RKO (cell line): ENCODE measurements at regions not wholly inside any gene's neighbourhood (a gene's known extent, or its start where the extent isn't known, plus 50 kb on each side); places are given as distances from the start of the nearest gene placed in this dataset.
A peak's percentile ranks its signal among the peaks of the same experiment; 100 is the strongest.

Source experiments
- DNase-seq: peaks from one replicate; pipeline ENCODE4 v3.0.0-alpha.2; 2016; ENCODE audit warnings: low spot score

DNA sequence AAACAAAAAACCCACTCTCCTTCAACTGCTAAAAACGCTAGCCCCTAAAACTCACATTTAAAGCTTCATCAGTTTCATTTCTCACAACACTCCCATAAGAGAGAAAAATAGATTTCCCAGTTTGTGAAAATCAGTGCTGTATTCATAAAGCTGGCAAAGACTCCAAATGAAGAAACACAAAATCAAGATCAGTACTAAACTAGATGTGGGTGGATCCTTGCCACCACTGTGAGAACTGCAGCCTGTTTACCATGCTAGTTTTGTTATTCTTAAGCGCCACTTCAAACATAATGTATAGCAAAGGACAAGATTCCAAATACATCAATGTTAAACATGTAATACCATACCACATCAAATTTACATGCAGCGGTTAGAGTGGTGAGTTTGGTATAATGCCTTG is 104.5 kb upstream of the CCDC150 start:
- DNase-seq = no peak

GRCh38 chr2:196535742-196536141 is 103.8 kb upstream of the CCDC150 start:
- no peak for DNase-seq

- no peak for DNase-seq
Observed at GRCh38 chr2:196537311-196537710, 102.2 kb upstream of the CCDC150 start.

- no peak for DNase-seq
Observed at GRCh38 chr2:196538189-196538588, 101.3 kb upstream of the CCDC150 start.

- no peak for DNase-seq
Observed at GRCh38 chr2:196538646-196539045, 100.9 kb upstream of the CCDC150 start.

GRCh38 chr2:196544906-196545433 is 94.5 kb upstream of the CCDC150 start:
- DNase-seq = peak; percentile 7

- DNase-seq = no peak
Observed at GRCh38 chr2:196546151-196546919, 93.2 kb upstream of the CCDC150 start.

GRCh38 chr2:196549052-196549451 is 90.5 kb upstream of the CCDC150 start:
- no peak for DNase-seq

GRCh38 chr2:196551014-196551413 is 88.5 kb upstream of the CCDC150 start:
- DNase-seq = no peak

DNA sequence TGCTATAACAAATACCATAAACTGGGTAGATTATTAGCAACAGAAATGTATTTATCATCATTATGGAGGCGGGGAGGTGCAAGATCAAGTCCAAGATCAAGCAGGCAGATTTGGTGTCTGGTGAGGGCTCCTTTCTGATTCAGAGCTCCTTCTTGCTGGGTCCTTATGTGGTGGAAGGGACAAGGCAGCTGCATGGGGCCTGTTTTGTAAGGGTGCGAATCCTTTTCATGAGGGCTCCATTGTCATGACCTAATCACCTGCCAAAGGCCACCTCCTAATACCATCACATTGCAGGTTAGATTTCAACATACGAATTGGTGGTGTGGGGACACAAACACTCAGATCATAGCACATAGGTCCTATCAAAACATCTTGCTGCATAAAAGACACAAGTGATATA is 84.4 kb upstream of the CCDC150 start:
- no peak for DNase-seq

DNA sequence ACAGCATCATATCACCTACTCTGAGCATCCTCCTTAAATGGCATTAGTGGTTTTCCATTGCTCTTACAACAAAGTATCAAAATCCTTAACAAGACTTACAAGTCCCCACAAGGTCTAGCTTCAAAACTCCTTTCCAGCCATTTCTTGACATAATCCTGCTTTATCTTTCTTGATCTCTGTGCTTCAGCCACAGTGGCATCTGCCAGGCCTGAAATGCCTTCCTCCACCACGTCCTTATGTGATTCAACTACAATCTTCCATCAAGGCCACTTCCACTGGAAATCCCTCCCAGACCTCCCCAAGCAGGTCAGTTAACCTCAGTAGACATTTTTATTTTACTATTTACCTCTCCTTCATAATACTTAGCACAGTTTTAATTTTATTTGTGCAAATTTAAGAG is 83.8 kb upstream of the CCDC150 start:
- DNase-seq = no peak

- DNase-seq = no peak
Observed at GRCh38 chr2:196558497-196558896, 81.0 kb upstream of the CCDC150 start.

GRCh38 chr2:196563876-196564275 is 75.6 kb upstream of the CCDC150 start:
- no peak for DNase-seq

- no peak for DNase-seq
Observed at GRCh38 chr2:196565106-196565765, 74.3 kb upstream of the CCDC150 start.

GRCh38 chr2:196565982-196566381 is 73.5 kb upstream of the CCDC150 start:
- DNase-seq = no peak

DNA sequence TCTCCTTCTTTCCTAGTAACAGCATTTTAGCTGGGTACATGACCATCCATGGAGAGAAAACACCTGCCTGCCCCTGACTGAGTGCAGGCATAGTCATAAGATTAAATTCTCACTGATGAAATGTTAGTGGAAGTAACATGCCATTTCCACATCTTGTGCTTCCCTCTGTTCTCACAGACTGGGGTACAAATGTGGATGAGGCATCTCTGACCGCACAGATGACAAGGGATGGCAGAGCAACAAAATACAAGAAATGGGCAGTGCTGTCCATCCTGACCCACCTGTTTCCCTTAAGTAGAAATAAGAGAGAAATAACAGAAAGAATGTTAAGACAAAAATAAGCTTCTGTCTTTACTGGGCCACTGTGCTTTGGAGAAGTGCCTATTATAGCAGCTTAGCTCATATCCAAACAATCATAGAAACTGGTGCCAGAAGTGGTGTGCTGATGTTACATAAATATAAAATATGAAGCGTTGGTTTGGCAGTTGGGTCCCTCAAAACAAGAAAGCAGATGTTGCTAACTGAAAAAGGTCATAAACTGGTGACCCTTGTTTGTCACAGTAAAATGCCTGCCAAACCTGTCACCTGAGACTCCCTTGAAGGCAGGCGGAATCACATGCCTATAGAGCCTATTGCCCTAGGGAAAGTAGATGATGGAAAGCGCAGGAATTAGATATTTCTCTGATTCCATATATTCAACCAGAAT is 72.4 kb upstream of the CCDC150 start:
- no peak for DNase-seq

GRCh38 chr2:196568506-196568905 is 71.0 kb upstream of the CCDC150 start:
- no peak for DNase-seq

GRCh38 chr2:196584903-196585302 is 54.6 kb upstream of the CCDC150 start:
- no peak for DNase-seq

DNA sequence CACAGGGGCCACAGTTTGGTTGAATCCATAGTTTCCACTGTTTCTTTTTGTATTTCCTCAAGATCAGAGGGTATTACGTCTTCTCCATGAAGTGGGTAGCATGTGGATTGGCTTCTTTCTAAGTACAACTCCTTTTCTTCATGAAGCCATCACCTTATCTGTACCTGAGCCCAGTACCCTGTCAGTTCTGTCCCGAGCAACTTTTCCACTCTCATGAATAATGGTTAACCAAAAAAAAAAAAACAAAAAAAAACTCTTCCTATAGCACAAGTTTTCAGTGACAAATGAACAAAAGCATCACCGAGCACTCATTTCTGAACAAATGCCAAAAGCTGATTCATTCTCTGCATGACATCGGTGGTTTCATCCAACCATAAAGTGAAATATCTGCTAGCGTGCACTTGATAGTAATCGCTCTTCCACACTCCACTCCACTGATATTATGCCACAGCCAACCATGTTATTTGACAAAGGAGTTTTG is 53.0 kb upstream of the CCDC150 start:
- peak; percentile 83 for DNase-seq

DNA sequence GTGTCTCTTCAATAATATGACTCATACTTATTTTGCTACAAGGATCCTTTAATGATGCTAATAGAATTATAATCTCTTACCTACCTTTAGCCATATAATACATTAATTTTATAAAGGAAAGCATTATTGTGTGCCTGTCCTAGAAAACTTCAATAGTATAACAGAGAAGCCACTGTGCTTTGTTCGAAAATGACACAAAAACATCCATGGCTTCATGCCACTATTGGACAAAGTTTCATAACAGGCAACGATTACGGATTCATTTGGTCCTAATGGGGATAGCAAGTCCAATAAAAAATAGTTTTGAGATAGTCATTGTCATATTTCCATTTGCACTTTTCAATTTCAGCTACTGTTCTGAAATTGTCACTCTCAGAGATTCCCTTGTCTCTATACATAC is 52.5 kb upstream of the CCDC150 start:
- DNase-seq = no peak

DNA sequence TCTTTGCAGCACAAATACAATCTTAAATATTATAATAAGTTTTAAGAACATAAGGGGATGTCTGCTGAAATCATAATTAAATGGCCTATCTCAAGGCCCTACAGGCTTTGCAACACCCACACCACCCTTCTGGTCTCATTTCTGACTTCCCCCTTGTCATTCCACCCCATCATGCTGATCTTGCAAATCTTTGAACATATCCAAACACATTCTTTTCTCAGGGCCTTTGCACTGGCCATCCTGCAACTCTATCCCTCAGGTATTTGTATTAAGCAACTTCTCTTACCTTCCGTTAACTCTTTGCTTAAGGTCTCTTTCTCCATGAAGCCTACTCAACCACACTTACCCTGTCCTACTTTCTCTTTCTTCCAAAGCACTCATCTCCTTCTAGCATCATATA is 51.8 kb upstream of the CCDC150 start:
- DNase-seq = no peak

GRCh38 chr2:196589419-196589818 is 50.1 kb upstream of the CCDC150 start:
- no peak for DNase-seq
